GM12864 (cell line): ENCODE measurements at regions not wholly inside any gene's neighbourhood (a gene's known extent, or its start where the extent isn't known, plus 50 kb on each side); places are given as distances from the start of the nearest gene placed in this dataset.

Source experiments
- DNase-seq: peaks from one replicate; pipeline ENCODE4 v3.0.0-alpha.2; 2011; ENCODE audit warnings: low read depth
- H3K4me3 ChIP-seq: 2 replicates; pipeline ENCODE4 v1.5.1; 2011; ENCODE audit warnings: mild to moderate bottlenecking, low read depth, low read length, control low read depth
- TF ChIP-seq, protein P1 (sequence below): IDR thresholded peaks from 2 replicates; pipeline ENCODE4 v1.5.1; 2011; ENCODE audit warnings: low read depth, mild to moderate bottlenecking, moderate library complexity, low read length, control low read depth, inconsistent platforms; ENCODE audit errors: missing control alignments

DNA sequence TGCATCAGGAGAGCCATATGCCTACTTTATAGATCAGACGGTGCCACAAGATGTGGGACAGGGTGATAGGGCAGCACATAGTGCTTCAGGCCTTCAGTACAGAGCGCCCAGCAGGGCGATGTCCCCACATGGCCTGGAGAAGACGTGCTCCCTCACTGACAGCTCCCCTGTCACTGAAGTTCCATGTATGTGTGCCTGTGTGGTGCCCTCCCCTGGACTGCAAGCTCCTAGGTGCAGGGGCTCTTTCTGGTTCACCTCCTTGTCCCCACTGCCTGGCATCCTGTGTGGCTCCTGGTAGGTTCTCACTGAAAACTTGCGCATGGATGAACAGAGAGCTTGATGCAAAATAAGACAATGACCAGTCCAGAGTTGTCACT is 233.1 kb downstream of the GADD45G start:
- no peak for DNase-seq
- no peak overlapping the region for H3K4me3 ChIP-seq
- TF ChIP-seq, protein P1, sequence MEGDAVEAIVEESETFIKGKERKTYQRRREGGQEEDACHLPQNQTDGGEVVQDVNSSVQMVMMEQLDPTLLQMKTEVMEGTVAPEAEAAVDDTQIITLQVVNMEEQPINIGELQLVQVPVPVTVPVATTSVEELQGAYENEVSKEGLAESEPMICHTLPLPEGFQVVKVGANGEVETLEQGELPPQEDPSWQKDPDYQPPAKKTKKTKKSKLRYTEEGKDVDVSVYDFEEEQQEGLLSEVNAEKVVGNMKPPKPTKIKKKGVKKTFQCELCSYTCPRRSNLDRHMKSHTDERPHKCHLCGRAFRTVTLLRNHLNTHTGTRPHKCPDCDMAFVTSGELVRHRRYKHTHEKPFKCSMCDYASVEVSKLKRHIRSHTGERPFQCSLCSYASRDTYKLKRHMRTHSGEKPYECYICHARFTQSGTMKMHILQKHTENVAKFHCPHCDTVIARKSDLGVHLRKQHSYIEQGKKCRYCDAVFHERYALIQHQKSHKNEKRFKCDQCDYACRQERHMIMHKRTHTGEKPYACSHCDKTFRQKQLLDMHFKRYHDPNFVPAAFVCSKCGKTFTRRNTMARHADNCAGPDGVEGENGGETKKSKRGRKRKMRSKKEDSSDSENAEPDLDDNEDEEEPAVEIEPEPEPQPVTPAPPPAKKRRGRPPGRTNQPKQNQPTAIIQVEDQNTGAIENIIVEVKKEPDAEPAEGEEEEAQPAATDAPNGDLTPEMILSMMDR: no peak

DNA sequence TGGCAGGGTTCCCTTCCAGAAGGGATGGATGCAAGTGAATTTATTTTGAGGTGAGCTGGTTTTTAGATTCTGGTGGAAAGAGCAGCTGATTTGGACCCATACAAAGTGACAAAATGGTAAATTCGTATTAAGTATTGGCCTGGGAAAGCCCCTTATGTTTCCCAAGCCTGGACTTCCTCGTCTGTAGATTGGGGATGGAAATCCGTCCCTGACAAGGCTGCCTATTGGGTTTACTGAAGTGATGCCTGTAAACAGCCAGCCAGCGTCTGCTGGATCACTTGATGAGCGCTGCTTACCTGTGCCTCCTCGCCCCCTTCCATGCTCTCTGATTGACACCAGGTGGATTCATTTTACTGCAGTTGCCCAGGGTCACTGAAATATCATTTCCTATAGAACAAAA is 233.8 kb downstream of the GADD45G start:
- TF ChIP-seq, protein P1: no peak

DNA sequence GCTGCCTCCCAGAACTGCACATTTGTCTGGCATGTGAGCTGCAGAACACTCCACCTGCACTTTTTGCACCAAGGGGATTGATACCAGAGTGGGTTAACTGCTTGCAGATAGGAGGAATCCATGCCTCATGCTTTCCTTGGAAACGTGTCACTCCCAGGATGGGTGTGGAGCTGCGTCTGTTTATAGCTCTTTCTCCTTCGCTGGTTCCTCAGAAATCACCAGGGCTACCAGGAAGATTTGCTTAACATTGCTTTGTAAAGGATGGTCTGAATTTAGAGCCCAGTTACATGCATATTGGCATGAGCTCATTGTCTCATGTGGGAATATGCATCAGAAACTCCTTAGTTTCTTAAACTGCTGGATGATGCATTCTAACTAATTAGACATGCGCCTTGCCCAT is 234.6 kb downstream of the GADD45G start:
- DNase-seq: no peak
- H3K4me3 ChIP-seq: no peak overlapping the region
- TF ChIP-seq, protein P1: no peak

More for the DNA sequence above, 233.8 kb downstream of the GADD45G start:
- no peak overlapping the region for H3K4me3 ChIP-seq
- DNase-seq: no peak

DNA sequence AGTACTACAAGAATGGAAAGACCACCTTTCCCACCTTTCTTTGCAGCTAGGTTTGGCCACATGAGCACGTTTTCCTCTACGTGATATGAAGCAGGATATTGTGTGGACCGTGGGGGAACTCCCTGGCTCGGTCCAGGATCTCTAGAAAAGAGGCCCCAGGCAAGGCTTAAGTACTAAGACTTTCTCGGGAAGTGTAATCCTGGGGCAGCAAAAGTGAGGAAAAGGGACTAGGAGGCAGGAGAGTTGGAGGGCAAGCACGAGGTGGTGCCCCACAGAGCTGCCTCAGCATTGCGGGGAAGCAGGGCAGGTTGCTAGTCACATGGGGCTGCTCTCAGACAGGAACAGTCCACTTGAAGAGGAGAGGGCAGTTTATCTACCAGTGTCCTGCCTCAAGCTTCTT is 235.1 kb downstream of the GADD45G start:
- no peak overlapping the region for H3K4me3 ChIP-seq
- no peak for DNase-seq
- TF ChIP-seq, protein P1: no peak

DNA sequence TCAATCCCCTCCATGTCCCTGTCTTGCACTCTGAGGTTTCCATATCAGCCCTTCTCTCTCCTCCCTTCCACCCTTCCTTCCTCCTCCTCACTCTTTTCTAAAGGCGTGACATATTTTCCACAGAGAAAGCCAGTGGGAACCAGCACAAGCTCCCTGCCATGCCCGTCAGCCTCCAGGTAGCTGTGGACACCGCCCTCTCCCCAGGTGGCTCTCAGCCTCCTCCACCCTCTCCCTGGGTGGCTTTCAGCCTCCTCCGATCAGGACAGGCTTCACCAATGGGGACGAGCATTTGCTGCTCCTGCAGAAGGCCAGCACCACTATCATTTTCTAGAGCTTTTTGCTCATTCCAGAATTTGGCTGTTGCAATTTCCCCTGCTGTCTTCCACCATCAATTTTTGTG is 236.6 kb downstream of the GADD45G start:
- no peak for DNase-seq
- H3K4me3 ChIP-seq: no peak overlapping the region
- TF ChIP-seq, protein P1: no peak

DNA sequence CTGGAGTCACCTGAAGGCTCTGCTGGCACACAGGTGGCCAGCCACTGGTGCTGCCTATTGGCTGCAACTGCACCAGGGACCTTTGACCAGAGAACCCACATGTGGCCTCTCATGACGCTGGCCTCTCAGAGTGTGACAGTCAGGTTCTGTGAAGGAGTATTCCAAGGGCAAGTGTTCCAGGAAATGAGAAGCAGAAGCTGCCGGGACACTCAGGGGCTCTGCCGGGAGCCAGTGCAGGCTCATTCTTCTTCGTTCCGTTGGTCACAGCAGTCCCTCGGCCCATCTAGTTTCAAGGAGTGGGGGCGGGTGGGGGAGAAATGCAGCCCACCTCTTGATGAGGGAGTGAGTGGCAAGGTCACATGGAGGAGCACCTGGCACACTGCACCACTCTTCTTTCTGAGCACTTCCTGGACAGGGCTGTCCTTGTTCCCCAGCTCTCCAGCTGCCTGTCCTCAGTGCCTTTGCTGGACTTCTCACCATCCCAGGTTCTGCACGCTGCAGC is 237.5 kb downstream of the GADD45G start:
- H3K4me3 ChIP-seq: no peak overlapping the region
- DNase-seq: no peak
- TF ChIP-seq, protein P1: no peak

DNA sequence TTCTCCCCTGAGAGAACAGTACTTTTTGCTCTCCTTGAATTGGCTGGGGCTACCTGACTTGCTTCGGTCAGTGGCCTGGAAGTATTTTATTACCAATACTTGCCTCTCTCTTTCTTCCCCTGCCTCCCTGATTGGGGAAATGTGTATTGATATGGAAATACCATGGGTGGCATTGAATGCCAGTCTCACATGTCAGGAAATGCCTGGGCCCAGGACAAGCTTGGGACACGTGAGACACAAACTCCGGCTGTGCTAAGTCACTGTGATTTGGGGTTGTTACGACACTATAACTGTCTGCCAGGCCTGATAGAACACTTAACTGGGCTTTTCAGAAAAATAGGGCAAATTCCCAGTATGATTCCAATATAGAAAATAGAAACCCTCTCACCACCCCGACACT is 238.3 kb downstream of the GADD45G start:
- TF ChIP-seq, protein P1: no peak
- no peak overlapping the region for H3K4me3 ChIP-seq
- no peak for DNase-seq
